CD8-positive, alpha-beta memory T cell (primary cell): ENCODE measurements at regions not wholly inside any gene's neighbourhood (a gene's known extent, or its start where the extent isn't known, plus 50 kb on each side); places are given as distances from the start of the nearest gene placed in this dataset.

Source experiments
- CTCF ChIA-PET: fragments of 350-600 bp; sonication (Branson Sonifier 250); formaldehyde crosslinking; loops from one replicate; lab custom pipeline; 2021; ENCODE audit warnings: antibody characterized with exemption; lab: Charles Lee
- POLR2A ChIA-PET: fragments of 350-600 bp; sonication (Branson Sonifier 250); formaldehyde crosslinking; loops from one replicate; lab custom pipeline; 2021; ENCODE audit warnings: antibody characterized with exemption; lab: Charles Lee
- DNase-seq, 5 donors: peaks; one replicate each; pipeline versions ENCODE4 v3.0.0 to v3.0.0-alpha.2; 2020 to 2022; ENCODE audit warnings: mixed read lengths in 1 of 5
- H3K27ac ChIP-seq: one replicate; pipeline ENCODE4 v1.7.0; 2013; ENCODE audit warnings: low read depth, mild to moderate bottlenecking, low read length, moderate library complexity
- H3K27me3 ChIP-seq: 2 replicates; pipeline ENCODE4 v1.7.0; 2013; ENCODE audit warnings: low read length, mild to moderate bottlenecking; ENCODE audit not compliant: insufficient read depth, poor library complexity, severe bottlenecking
- H3K36me3 ChIP-seq: 2 replicates; pipeline ENCODE4 v1.7.0; 2013; ENCODE audit warnings: mild to moderate bottlenecking, low read length, moderate library complexity; ENCODE audit not compliant: insufficient read depth
- H3K4me1 ChIP-seq: 2 replicates; pipeline ENCODE4 v1.7.0; 2013; ENCODE audit warnings: mild to moderate bottlenecking, low read length, moderate library complexity; ENCODE audit not compliant: insufficient read depth
- H3K4me3 ChIP-seq: 2 replicates; pipeline ENCODE4 v1.7.0; 2013; ENCODE audit warnings: mild to moderate bottlenecking, low read length
- H3K9me3 ChIP-seq: 2 replicates; pipeline ENCODE4 v1.7.0; 2013; ENCODE audit warnings: mild to moderate bottlenecking, low read length
- H3K27ac Mint-ChIP-seq, 8 donors: one replicate each; pipeline ENCODE4 v1.8.0; 2020 to 2021; ENCODE audit warnings: mixed read lengths in 8 of 8, mild to moderate bottlenecking in 6 of 8, inconsistent platforms in 3 of 8, moderate library complexity in 3 of 8
- H3K27me3 Mint-ChIP-seq, 2 donors: one replicate each; pipeline ENCODE4 v1.8.0; 2020 to 2021; ENCODE audit warnings: mixed read lengths in 2 of 2, mild to moderate bottlenecking in 1 of 2, moderate library complexity in 1 of 2
- H3K36me3 Mint-ChIP-seq, 3 donors: one replicate each; pipeline ENCODE4 v1.8.0; 2020 to 2021; ENCODE audit warnings: mixed read lengths in 3 of 3, inconsistent platforms in 1 of 3, mild to moderate bottlenecking in 1 of 3
- H3K4me1 Mint-ChIP-seq, 3 donors: one replicate each; pipeline ENCODE4 v1.8.0; 2020 to 2021; ENCODE audit warnings: mixed read lengths in 3 of 3, inconsistent platforms in 1 of 3, mild to moderate bottlenecking in 1 of 3
- H3K4me3 Mint-ChIP-seq, 7 donors: one replicate each; pipeline ENCODE4 v1.8.0; 2020 to 2021; ENCODE audit warnings: mixed read lengths in 7 of 7, mild to moderate bottlenecking in 6 of 7, moderate library complexity in 4 of 7, inconsistent platforms in 2 of 7
- H3K9me3 Mint-ChIP-seq, 5 donors: one replicate each; pipeline ENCODE4 v1.8.0; 2020 to 2022; ENCODE audit warnings: mixed read lengths in 5 of 5, mild to moderate bottlenecking in 3 of 5, moderate library complexity in 2 of 5, inconsistent platforms in 1 of 5

GRCh38 chr7:114126095-114126494, 207.3 kb upstream of the PPP1R3A start:
- H3K4me3 Mint-ChIP-seq, result no peak overlapping the region
- DNase-seq, result no peak
- H3K27me3 Mint-ChIP-seq, result no peaks in the 10 kb centered on the region
- no peaks in the 10 kb centered on the region for H3K9me3 ChIP-seq
- ChIA-PET CTCF (no interaction called here), POLR2A (no interaction called here)
- H3K4me1 ChIP-seq, result no peaks in the 10 kb centered on the region
- no peaks in the 10 kb centered on the region for H3K27me3 ChIP-seq
- H3K36me3 Mint-ChIP-seq, result no peaks in the 10 kb centered on the region
- H3K4me3 ChIP-seq, result no peak overlapping the region
- no peak overlapping the region for H3K27ac Mint-ChIP-seq
- no peaks in the 10 kb centered on the region for H3K36me3 ChIP-seq
- no peak overlapping the region for H3K27ac ChIP-seq
- H3K4me1 Mint-ChIP-seq, result no peaks in the 10 kb centered on the region
- H3K9me3 Mint-ChIP-seq, result no peaks in the 10 kb centered on the region

- CTCF ChIA-PET, result no interaction called here
- Mint-ChIP-seq H3K4me1 (no peaks in the 10 kb centered on the region), H3K27ac (no peak overlapping the region), H3K27me3 (peaks cover 0 to 8% of the 10 kb centered on the region in 2 donors), H3K4me3 (no peak overlapping the region), H3K36me3 (no peaks in the 10 kb centered on the region), H3K9me3 (peaks cover 0 to 3% (median 0%) of the 10 kb centered on the region in 5 donors)
- Histone ChIP-seq H3K27me3 (no peaks in the 10 kb centered on the region), H3K27ac (no peak overlapping the region), H3K4me1 (no peaks in the 10 kb centered on the region), H3K36me3 (no peaks in the 10 kb centered on the region), H3K4me3 (no peak overlapping the region), H3K9me3 (no peaks in the 10 kb centered on the region)
- DNase-seq, result no peak
- POLR2A ChIA-PET, result no interaction called here
Observed at GRCh38 chr7:114112806-114113205, 194.0 kb upstream of the PPP1R3A start.

- H3K4me1 ChIP-seq, result no peaks in the 10 kb centered on the region
- no peaks in the 10 kb centered on the region for H3K36me3 ChIP-seq
- H3K4me3 Mint-ChIP-seq, result no peak overlapping the region
- ChIA-PET POLR2A (no interaction called here), CTCF (no interaction called here)
- H3K36me3 Mint-ChIP-seq, result no peaks in the 10 kb centered on the region
- H3K27ac ChIP-seq, result no peak overlapping the region
- no peak for DNase-seq
- H3K27me3 Mint-ChIP-seq, result peaks cover 4 to 8% of the 10 kb centered on the region in 2 donors
- no peaks in the 10 kb centered on the region for H3K9me3 ChIP-seq
- H3K4me1 Mint-ChIP-seq, result no peaks in the 10 kb centered on the region
- H3K4me3 ChIP-seq, result no peak overlapping the region
- no peaks in the 10 kb centered on the region for H3K27me3 ChIP-seq
- peak overlapping the region in 1 of 8 donors; percentile 41 for H3K27ac Mint-ChIP-seq
- H3K9me3 Mint-ChIP-seq, result no peaks in the 10 kb centered on the region
Observed at GRCh38 chr7:114110666-114111065, 191.9 kb upstream of the PPP1R3A start.

- Mint-ChIP-seq H3K4me1 (no peaks in the 10 kb centered on the region), H3K9me3 (no peaks in the 10 kb centered on the region), H3K4me3 (no peak overlapping the region), H3K36me3 (no peaks in the 10 kb centered on the region), H3K27ac (no peak overlapping the region), H3K27me3 (peaks cover 4 to 8% of the 10 kb centered on the region in 2 donors)
- H3K27ac ChIP-seq, result no peak overlapping the region
- H3K9me3 ChIP-seq, result no peaks in the 10 kb centered on the region
- DNase-seq, result no peak
- H3K4me3 ChIP-seq, result no peak overlapping the region
- POLR2A ChIA-PET, result no interaction called here
- CTCF ChIA-PET, result no interaction called here
- H3K4me1 ChIP-seq, result no peaks in the 10 kb centered on the region
- H3K27me3 ChIP-seq, result no peaks in the 10 kb centered on the region
- H3K36me3 ChIP-seq, result no peaks in the 10 kb centered on the region
Observed at GRCh38 chr7:114109721-114110120, 190.9 kb upstream of the PPP1R3A start.

- Histone ChIP-seq H3K4me1 (no peaks in the 10 kb centered on the region), H3K36me3 (no peaks in the 10 kb centered on the region), H3K27ac (no peak overlapping the region), H3K4me3 (no peak overlapping the region), H3K9me3 (no peaks in the 10 kb centered on the region), H3K27me3 (no peaks in the 10 kb centered on the region)
- H3K4me1 Mint-ChIP-seq, result no peaks in the 10 kb centered on the region
- POLR2A ChIA-PET, result no interaction called here
- no peak for DNase-seq
- CTCF ChIA-PET, result no interaction called here
- no peaks in the 10 kb centered on the region for H3K36me3 Mint-ChIP-seq
- H3K4me3 Mint-ChIP-seq, result no peak overlapping the region
- no peak overlapping the region for H3K27ac Mint-ChIP-seq
- peaks cover 4 to 8% of the 10 kb centered on the region in 2 donors for H3K27me3 Mint-ChIP-seq
- H3K9me3 Mint-ChIP-seq, result no peaks in the 10 kb centered on the region
Observed at GRCh38 chr7:114109304-114109703, 190.5 kb upstream of the PPP1R3A start.

GRCh38 chr7:114108510-114108909, 189.7 kb upstream of the PPP1R3A start:
- no peak overlapping the region for H3K27ac Mint-ChIP-seq
- POLR2A ChIA-PET, result no interaction called here
- no peak for DNase-seq
- H3K4me3 ChIP-seq, result no peak overlapping the region
- H3K4me1 Mint-ChIP-seq, result no peaks in the 10 kb centered on the region
- no peaks in the 10 kb centered on the region for H3K9me3 ChIP-seq
- no peaks in the 10 kb centered on the region for H3K36me3 Mint-ChIP-seq
- no peaks in the 10 kb centered on the region for H3K36me3 ChIP-seq
- CTCF ChIA-PET, result no interaction called here
- H3K27me3 Mint-ChIP-seq, result peaks cover 4 to 8% of the 10 kb centered on the region in 2 donors
- H3K4me3 Mint-ChIP-seq, result no peak overlapping the region
- no peaks in the 10 kb centered on the region for H3K27me3 ChIP-seq
- no peaks in the 10 kb centered on the region for H3K4me1 ChIP-seq
- H3K9me3 Mint-ChIP-seq, result no peaks in the 10 kb centered on the region
- no peak overlapping the region for H3K27ac ChIP-seq

GRCh38 chr7:114107522-114107921, 188.7 kb upstream of the PPP1R3A start:
- no peak for DNase-seq
- CTCF ChIA-PET, result no interaction called here
- no peaks in the 10 kb centered on the region for H3K36me3 Mint-ChIP-seq
- Histone ChIP-seq H3K9me3 (no peaks in the 10 kb centered on the region), H3K4me1 (no peaks in the 10 kb centered on the region), H3K27ac (no peak overlapping the region), H3K4me3 (no peak overlapping the region), H3K27me3 (no peaks in the 10 kb centered on the region), H3K36me3 (no peaks in the 10 kb centered on the region)
- H3K27ac Mint-ChIP-seq, result no peak overlapping the region
- no peaks in the 10 kb centered on the region for H3K9me3 Mint-ChIP-seq
- no peaks in the 10 kb centered on the region for H3K4me1 Mint-ChIP-seq
- peaks cover 4 to 14% of the 10 kb centered on the region in 2 donors for H3K27me3 Mint-ChIP-seq
- POLR2A ChIA-PET, result no interaction called here
- no peak overlapping the region for H3K4me3 Mint-ChIP-seq

GRCh38 chr7:114104035-114104434, 185.2 kb upstream of the PPP1R3A start:
- H3K27me3 Mint-ChIP-seq, result peaks cover 4 to 15% of the 10 kb centered on the region in 2 donors
- ChIA-PET POLR2A (no interaction called here), CTCF (no interaction called here)
- no peaks in the 10 kb centered on the region for H3K27me3 ChIP-seq
- no peak overlapping the region for H3K27ac ChIP-seq
- H3K9me3 ChIP-seq, result no peaks in the 10 kb centered on the region
- H3K4me1 Mint-ChIP-seq, result no peaks in the 10 kb centered on the region
- no peaks in the 10 kb centered on the region for H3K36me3 ChIP-seq
- no peak for DNase-seq
- H3K27ac Mint-ChIP-seq, result no peak overlapping the region
- peaks cover 0 to 1% (median 0%) of the 10 kb centered on the region in 5 donors for H3K9me3 Mint-ChIP-seq
- no peaks in the 10 kb centered on the region for H3K36me3 Mint-ChIP-seq
- H3K4me1 ChIP-seq, result no peaks in the 10 kb centered on the region
- H3K4me3 ChIP-seq, result no peak overlapping the region
- no peak overlapping the region for H3K4me3 Mint-ChIP-seq

GRCh38 chr7:114102996-114103395, 184.2 kb upstream of the PPP1R3A start:
- Histone ChIP-seq H3K4me3 (no peak overlapping the region), H3K9me3 (no peaks in the 10 kb centered on the region), H3K27me3 (no peaks in the 10 kb centered on the region), H3K27ac (no peak overlapping the region), H3K4me1 (no peaks in the 10 kb centered on the region), H3K36me3 (no peaks in the 10 kb centered on the region)
- peaks cover 4 to 20% of the 10 kb centered on the region in 2 donors for H3K27me3 Mint-ChIP-seq
- H3K36me3 Mint-ChIP-seq, result no peaks in the 10 kb centered on the region
- CTCF ChIA-PET, result no interaction called here
- no peaks in the 10 kb centered on the region for H3K4me1 Mint-ChIP-seq
- peaks cover 0 to 1% (median 0%) of the 10 kb centered on the region in 5 donors for H3K9me3 Mint-ChIP-seq
- H3K27ac Mint-ChIP-seq, result peak overlapping the region in 1 of 8 donors; percentile 55
- no peak overlapping the region for H3K4me3 Mint-ChIP-seq
- DNase-seq, result no peak
- POLR2A ChIA-PET, result no interaction called here
